ENCODE measurements at regions not wholly inside any gene's neighbourhood (a gene's known extent, or its start where the extent isn't known, plus 50 kb on each side); places are given as distances from the start of the nearest gene placed in this dataset.
"Not testable (repeated sequence)": the region's sequence is repeated elsewhere in the genome, so short reads cannot be mapped to it uniquely, and the experiment has no call there.

DNA sequence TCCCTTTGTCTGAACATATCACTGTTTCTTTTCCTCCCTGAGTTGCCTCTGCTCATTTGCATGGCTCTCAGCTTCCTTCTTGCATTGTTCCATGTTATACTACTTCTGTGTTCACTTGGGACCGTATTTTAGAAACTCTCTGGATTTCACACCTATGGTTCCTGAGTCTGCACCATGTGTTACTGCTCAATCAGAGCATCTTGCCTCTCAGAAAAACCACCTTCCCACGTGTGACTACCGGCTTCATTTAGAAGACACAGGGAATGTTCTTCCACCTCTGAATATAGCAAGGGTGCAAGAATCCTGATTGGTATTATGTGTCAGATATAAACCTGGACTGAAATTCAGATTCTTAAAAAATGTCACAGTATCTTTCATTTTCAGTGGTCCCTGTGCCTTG is 731.2 kb downstream of the TDRD15 start:
- no peak for DNase-seq (ENCODE audit: low read depth in 1 of 2, low spot score in 1 of 2)
- TF ChIP-seq JUND (IDR thresholded peaks at IDR 0.05; ENCODE audit: low read depth), result no peak
- in situ Hi-C loops (cut with HindIII; ENCODE audit: low pct_unique_long_range_greater_than_20kb, low sequenced_read_pairs), result no loop called here

DNA sequence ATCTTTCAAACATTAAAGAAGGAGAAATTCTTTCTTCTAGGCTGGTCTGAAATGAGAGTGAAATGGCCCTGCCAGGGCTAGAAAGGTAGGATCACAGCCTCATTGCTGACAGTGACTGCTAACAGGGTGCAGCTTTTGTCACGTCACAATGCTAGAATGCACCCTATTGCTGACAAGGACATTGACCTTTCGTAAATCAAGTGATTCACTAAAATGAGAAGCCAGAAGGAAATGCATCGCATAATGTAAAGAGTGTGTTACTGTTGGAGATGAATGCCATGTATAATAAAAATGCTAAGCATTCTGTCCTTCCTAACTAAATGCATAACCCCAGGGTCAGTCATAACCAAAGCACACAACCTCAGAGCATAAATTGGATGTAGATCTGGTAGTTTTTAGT is 732.9 kb downstream of the TDRD15 start:
- in situ Hi-C loops (cut with HindIII; ENCODE audit: low pct_unique_long_range_greater_than_20kb, low sequenced_read_pairs), result no loop called here

GRCh38 chr2:21860907-21861306 is 737.1 kb downstream of the TDRD15 start:
- no peak for DNase-seq (ENCODE audit: low read depth in 1 of 2, low spot score in 1 of 2)
- in situ Hi-C loops (cut with HindIII; ENCODE audit: low pct_unique_long_range_greater_than_20kb, low sequenced_read_pairs), result no loop called here
- TF ChIP-seq JUND (IDR thresholded peaks at IDR 0.05; ENCODE audit: low read depth), result no peak

More for the DNA sequence above, 732.9 kb downstream of the TDRD15 start:
- no peak for DNase-seq (ENCODE audit: low read depth in 1 of 2, low spot score in 1 of 2)
- TF ChIP-seq JUND (IDR thresholded peaks at IDR 0.05; ENCODE audit: low read depth), result no peak

DNA sequence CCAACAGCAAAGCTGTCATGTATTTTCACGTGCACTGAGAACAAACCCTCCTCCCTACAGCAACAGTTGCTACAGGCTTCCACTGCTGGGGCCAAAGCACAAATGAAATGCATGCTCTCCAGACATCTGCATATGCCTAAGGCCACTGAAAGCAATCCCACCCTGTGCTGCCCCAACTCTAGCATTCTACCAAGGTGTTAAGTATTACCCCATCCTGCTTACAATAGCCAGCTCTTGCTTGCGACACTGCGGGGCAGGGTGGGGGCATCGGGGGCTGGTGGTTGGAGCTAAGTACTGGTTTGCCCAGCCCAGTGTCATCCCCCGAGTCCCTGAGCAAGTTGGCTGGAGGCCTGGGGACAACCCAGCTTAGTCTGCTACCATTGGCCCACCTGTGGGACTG is 742.5 kb downstream of the TDRD15 start:
- no peak for TF ChIP-seq JUND (IDR thresholded peaks at IDR 0.05; ENCODE audit: low read depth)

DNA sequence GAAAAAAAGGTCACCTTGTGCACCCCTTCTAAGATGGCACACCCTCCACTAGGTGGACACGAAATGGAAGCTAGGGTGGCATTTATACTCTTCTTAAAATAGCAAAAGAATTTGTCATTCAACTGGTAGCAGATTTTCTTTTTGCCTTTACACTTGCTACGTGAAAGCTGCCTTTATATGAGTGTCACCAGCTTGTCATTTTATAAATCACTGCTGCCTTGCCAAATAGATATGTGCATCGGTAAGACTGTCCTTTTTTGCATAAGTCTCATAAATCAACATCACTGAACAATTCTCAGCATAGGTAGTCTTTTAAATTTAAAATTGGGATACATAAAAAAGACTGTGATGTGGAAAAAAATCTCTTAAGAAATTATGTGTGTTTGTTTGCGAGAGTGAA is 764.1 kb downstream of the TDRD15 start:
- no peak for DNase-seq (ENCODE audit: low read depth in 1 of 2, low spot score in 1 of 2)
- no peak for TF ChIP-seq JUND (IDR thresholded peaks at IDR 0.05; ENCODE audit: low read depth)
- in situ Hi-C loops (cut with HindIII; ENCODE audit: low pct_unique_long_range_greater_than_20kb, low sequenced_read_pairs), result no loop called here

More for the DNA sequence above, 742.5 kb downstream of the TDRD15 start:
- in situ Hi-C loops (cut with HindIII; ENCODE audit: low pct_unique_long_range_greater_than_20kb, low sequenced_read_pairs), result no loop called here
- no peak for DNase-seq (ENCODE audit: low read depth in 1 of 2, low spot score in 1 of 2)

DNA sequence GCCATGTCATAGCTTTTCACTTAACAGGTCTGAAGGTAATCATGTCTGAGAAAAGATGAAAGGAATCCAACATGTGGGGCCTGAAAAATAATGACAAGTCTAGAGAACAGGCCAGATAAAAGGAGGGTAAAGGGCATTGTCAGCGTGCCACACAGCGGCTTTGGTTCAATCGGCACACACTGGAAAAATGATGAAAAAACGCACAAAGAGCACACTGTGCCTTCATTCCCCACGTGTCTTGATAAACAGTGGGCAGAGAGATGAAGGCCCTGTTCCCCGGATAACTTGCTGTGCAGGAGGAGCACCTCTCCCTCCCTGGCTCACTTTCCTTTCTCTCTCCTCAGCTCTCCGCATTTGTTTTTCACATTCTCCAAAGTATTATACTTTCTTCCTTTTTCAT is 766.3 kb downstream of the TDRD15 start:
- no peak for TF ChIP-seq JUND (IDR thresholded peaks at IDR 0.05; ENCODE audit: low read depth)
- in situ Hi-C loops (cut with HindIII; ENCODE audit: low pct_unique_long_range_greater_than_20kb, low sequenced_read_pairs), result no loop called here
- DNase-seq (ENCODE audit: low read depth in 1 of 2, low spot score in 1 of 2), result no peak

GRCh38 chr2:21890716-21891115 is 766.9 kb downstream of the TDRD15 start:
- in situ Hi-C loops (cut with HindIII; ENCODE audit: low pct_unique_long_range_greater_than_20kb, low sequenced_read_pairs), result no loop called here
- no peak for TF ChIP-seq JUND (IDR thresholded peaks at IDR 0.05; ENCODE audit: low read depth)
- no peak for DNase-seq (ENCODE audit: low read depth in 1 of 2, low spot score in 1 of 2)

DNA sequence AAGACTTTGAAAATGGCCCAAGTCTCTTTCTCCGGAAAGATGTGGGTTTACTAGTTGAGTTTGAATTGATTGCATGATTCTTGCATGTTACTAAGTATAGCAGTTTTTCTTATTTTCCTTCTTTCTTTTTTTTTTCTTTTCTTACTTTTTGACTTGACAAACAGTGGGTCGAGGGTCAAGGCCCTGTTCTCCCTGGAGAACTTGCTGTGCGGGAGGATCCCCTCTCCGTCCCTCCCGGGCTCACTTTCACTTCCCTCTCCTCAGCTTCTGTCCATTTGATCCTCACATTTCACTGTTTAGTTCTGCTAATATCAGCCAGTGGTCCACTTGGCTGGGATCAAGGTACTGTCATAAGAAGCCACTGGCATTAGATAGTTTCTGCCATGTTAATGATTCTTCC is 767.4 kb downstream of the TDRD15 start:
- no peak for TF ChIP-seq JUND (IDR thresholded peaks at IDR 0.05; ENCODE audit: low read depth)
- no peak for DNase-seq (ENCODE audit: low read depth in 1 of 2, low spot score in 1 of 2)
- in situ Hi-C loops (cut with HindIII; ENCODE audit: low pct_unique_long_range_greater_than_20kb, low sequenced_read_pairs), result no loop called here

GRCh38 chr2:21892140-21892539 is 768.4 kb downstream of the TDRD15 start:
- in situ Hi-C loops (cut with HindIII; ENCODE audit: low pct_unique_long_range_greater_than_20kb, low sequenced_read_pairs), result no loop called here
- no peak for DNase-seq (ENCODE audit: low read depth in 1 of 2, low spot score in 1 of 2)
- no peak for TF ChIP-seq JUND (IDR thresholded peaks at IDR 0.05; ENCODE audit: low read depth)

DNA sequence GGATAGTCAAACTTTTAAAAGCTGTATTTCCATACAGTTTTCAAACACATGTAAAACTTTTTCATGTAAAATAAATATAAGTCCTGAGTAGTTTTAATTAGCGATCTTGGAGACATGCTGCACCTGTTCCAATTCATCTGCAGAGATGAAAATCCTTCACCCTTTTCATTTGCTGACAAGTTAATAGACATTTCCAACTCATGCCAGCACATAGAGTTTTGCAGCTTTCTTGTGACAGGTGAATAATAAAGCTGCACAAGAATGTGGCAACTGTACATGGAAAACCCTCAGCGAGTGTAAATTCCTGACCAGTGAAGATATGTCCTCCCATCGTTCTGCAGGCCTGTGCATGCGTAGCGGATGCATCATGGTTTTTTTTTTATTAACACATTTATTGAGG is 771.4 kb downstream of the TDRD15 start:
- no peak for TF ChIP-seq JUND (IDR thresholded peaks at IDR 0.05; ENCODE audit: low read depth)
- DNase-seq (ENCODE audit: low read depth in 1 of 2, low spot score in 1 of 2), result no peak
- in situ Hi-C loops (cut with HindIII; ENCODE audit: low pct_unique_long_range_greater_than_20kb, low sequenced_read_pairs), result no loop called here

DNA sequence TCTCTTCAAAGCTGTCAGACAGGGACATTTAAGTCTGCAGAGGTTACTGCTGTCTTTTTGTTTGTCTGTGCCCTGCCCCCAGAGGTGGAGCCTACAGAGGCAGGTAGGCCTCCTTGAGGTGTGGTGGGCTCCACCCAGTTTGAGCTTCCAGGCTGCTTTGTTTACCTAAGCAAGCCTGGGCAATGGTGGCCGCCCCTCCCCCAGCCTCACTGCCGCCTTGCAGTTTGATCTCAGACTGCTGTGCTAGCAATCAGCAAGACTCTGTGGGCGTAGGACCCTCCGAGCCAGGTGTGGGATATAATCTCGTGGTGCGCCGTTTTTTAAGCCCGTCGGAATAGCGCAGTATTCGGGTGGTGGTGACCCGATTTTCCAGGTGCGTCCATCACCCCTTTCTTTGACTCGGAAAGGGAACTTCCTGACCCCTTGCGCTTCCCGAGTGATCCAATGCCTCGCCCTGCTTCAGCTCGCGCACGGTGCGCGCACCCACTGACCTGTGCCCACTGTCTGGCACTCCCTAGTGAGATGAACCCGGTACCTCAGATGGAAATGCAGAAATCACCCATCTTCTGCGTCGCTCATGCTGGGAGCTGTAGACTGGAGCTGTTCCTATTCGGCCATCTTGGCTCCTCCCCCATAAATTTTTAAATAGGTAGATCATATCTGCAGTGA is 785.1 kb downstream of the TDRD15 start:
- in situ Hi-C loops (cut with HindIII; ENCODE audit: low pct_unique_long_range_greater_than_20kb, low sequenced_read_pairs), result not testable (repeated sequence)

GRCh38 chr2:21910832-21911507 is 787.2 kb downstream of the TDRD15 start:
- no peak for DNase-seq (ENCODE audit: low read depth in 1 of 2, low spot score in 1 of 2)
- no peak for TF ChIP-seq JUND (IDR thresholded peaks at IDR 0.05; ENCODE audit: low read depth)
- in situ Hi-C loops (cut with HindIII; ENCODE audit: low pct_unique_long_range_greater_than_20kb, low sequenced_read_pairs), result no loop called here

More for the DNA sequence above, 785.1 kb downstream of the TDRD15 start:
- DNase-seq (ENCODE audit: low read depth in 1 of 2, low spot score in 1 of 2), result not testable (repeated sequence)

DNA sequence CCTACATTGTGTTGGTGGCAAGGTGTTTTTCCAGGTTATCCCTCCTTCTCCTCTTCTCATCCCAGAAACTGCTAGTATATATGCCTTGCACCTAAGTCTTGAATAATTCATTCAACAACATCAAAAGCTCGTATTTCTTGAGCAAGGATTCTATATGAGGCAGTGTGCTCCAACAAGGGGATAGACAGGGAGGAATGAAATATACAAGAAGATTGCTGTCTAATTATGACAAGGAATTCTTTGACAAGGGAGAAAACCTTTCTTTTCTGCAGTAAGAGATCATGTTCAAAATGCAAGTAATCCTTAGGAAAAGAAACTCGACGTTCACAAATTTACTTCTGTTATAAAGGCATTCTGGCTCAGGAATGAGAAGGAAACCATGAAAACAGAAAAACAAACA is 788.6 kb downstream of the TDRD15 start:
- TF ChIP-seq JUND (IDR thresholded peaks at IDR 0.05; ENCODE audit: low read depth), result no peak
- in situ Hi-C loops (cut with HindIII; ENCODE audit: low pct_unique_long_range_greater_than_20kb, low sequenced_read_pairs), result no loop called here
- no peak for DNase-seq (ENCODE audit: low read depth in 1 of 2, low spot score in 1 of 2)

GRCh38 chr2:21915201-21915600 is 791.4 kb downstream of the TDRD15 start:
- DNase-seq (ENCODE audit: low read depth in 1 of 2, low spot score in 1 of 2), result no peak
- TF ChIP-seq JUND (IDR thresholded peaks at IDR 0.05; ENCODE audit: low read depth), result no peak
- in situ Hi-C loops (cut with HindIII; ENCODE audit: low pct_unique_long_range_greater_than_20kb, low sequenced_read_pairs), result no loop called here
